GM04504 (cell line): ENCODE measurements at regions not wholly inside any gene's neighbourhood (a gene's known extent, or its start where the extent isn't known, plus 50 kb on each side); places are given as distances from the start of the nearest gene placed in this dataset.
"Not testable (repeated sequence)": the region's sequence is repeated elsewhere in the genome, so short reads cannot be mapped to it uniquely, and the experiment has no call there.

ENCODE experiments used
- DNase-seq: peaks from one replicate; pipeline ENCODE4 v3.0.0-alpha.2; 2012; ENCODE audit warnings: low read depth

- no peak for DNase-seq
Measured at GRCh38 chr2:203585516-203585915, 50.4 kb upstream of the RAPH1 start.

DNA sequence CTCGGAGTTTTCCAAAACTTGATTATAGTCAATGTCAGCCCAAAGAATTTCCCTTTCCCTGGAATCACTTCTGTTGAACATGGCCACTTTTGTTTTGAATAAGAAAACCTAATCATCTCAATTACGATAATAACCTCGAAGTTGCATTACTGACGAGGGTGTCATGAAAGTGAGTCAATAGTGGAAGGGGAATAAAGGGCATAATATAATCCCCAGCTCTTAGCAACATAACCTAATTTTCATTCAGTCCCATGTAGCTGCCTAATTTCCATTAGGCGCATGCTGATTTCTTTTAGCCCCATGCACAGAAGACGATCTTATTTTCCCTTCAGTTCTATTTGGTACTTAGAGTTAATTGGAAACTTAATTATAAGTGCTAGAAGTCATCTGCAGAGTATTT is 51.1 kb upstream of the RAPH1 start:
- DNase-seq = no peak

DNA sequence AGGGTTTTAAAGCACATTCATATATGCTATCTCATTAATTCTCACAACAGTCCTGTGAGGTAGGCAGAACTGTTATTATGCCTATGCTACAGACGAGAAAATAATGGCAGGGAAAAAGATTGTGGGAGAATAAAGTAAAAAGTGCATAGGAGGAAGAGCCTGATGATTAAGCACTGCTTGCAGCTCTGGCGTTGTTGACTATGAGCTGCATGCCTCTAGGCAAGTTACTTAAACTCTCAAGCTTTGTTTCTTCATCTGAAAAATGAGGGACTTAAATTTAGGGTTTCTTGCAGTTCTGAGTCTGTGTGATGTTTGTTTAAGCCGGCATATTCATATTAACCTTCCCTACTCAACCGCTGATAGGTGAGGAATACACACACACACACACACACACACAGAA is 51.6 kb upstream of the RAPH1 start:
- no peak for DNase-seq

GRCh38 chr2:203590496-203590895 is 55.4 kb upstream of the RAPH1 start:
- no peak for DNase-seq

DNA sequence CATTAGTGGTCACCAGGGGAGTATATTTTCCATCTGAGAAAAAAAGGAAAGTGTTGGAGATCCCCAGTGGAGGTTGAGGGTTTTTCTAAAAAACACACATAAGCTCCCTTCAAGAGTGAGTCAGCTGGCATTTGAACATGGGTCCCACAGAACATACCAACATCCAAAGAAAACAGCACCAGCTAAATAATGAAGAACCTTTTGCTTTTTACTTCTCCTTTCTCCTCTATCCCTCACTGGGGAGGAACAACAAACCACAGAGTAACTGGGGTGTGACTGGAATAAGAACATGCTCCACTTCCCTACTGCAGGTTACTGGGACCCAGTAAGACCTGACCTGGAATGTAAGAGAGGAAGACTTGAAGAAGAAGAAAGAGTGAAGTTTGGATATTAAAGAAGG is 56.5 kb upstream of the RAPH1 start:
- DNase-seq = no peak

GRCh38 chr2:203592470-203592869 is 57.4 kb upstream of the RAPH1 start:
- no peak for DNase-seq

DNA sequence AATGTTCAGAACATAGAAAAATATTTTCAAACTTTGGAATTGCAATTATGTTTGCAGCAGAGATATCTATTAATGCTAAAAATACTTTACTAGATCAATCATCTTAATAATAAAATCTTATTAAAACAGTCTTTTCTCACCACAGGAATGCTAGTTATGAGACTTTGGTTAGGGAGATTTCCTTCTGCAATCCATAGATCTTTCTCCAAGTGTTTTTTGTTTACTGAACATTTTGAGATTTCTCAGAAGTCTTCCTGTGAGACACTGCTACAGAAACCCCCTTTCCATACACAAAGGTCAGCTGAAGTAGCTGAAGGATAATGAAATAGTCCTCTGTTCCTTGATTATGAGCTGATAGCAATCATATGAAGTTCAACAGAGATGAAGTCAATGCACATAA is 59.4 kb upstream of the RAPH1 start:
- DNase-seq = no peak

DNA sequence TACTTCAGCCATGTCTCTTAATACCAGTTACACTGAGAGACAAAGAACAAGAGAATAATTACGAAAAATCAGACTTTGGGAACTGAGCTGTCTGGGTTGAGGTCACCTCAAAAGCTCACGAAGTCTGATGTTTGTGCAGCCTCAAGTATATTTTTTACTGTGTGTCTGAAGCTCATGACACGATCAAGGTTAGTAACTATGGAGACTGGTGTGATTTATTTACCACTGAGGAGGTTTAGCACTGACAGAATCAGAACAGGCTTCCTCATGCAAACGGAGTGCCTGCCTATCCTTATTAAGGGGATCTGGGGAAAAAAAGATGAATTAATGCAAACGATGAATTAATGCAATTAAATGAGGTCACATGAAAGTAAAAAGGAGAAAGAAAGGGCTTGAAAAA is 61.1 kb upstream of the RAPH1 start:
- no peak for DNase-seq

- DNase-seq = no peak
Measured at GRCh38 chr2:203599509-203599908, 64.4 kb upstream of the RAPH1 start.

DNA sequence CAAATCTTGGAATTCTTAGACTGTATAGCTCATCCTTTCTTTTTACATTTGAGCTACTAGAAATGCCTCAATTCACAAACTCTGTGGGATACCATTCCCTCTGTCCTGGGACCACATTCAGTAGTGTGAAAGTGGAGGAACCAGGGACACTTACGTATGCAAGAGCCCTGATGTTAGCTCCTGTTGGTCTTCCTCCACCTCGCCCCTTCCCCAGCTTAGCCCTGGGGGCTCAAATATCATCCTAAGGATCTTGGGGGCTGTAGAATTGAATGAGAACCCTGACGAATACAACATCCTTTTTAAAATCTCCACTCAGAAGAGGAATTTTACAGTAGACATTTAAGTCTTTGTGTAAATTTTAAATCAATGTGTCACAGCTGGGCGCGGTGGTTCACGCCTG is 65.2 kb upstream of the RAPH1 start:
- DNase-seq = no peak

DNA sequence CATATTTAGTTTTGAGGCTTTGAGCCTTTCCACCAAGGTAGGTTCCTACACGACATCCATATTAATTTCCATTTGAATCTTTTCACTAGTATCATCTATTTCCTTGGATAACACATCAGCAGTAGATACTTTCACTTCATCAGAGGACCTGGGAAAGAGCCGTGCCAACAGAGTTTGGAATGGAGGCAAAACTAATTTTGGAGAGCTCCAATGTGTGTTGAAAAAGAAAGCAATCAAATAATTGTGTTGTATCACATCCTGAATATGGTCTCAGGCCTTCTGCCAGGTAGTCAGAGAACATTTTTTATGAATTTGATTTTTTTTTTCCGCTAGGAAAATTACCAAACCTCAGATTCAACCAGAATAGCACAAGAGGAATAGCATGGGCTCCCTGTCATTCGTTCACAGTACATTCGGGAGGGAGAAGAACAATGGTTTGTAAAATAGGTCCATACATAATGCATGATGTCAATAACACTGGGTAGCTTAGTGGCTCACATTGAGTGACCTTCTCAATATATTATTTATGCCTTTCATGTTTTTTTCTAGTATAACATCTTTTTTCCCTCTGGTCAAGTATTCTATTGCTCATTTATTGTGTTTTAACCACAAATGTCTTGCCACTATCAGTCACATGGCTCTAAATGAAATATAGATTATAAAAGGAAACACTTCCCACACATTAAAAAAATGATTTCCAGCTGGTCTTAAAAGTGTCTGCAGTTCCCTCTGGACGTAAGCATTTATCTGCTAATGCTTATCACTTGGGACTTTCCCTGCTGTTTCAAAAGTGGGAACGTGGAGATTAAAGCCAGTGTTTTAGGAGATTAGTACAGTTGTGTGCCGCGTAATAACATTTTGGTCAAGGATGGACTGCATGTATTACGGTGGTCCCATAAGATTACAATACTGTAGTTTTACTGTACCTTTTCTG is 68.6 kb upstream of the RAPH1 start:
- DNase-seq = no peak

GRCh38 chr2:203605302-203605701 is 70.2 kb upstream of the RAPH1 start:
- no peak for DNase-seq

DNA sequence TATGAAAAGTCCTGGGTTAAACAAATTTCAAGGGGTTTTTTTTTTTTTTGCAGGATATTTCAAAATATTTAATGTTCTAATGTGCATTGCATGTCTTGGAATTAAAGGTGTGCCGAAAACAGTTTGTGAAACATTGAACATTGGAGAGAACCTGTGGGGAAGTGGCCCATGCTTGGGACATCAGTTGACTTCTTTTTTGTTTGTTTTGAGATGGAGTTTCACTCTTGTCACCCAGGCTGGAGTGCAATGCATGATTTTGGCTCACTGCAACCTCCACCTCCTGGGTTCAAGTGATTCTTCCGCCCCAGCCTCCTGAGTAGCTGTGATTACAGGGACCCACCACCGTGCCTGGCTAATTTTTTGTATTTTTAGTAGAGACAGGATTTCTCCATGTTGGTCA is 71.0 kb upstream of the RAPH1 start:
- no peak for DNase-seq

- no peak for DNase-seq
Measured at GRCh38 chr2:203610558-203610957, 75.5 kb upstream of the RAPH1 start.

GRCh38 chr2:203612246-203612645 is 77.1 kb upstream of the RAPH1 start:
- DNase-seq = no peak

DNA sequence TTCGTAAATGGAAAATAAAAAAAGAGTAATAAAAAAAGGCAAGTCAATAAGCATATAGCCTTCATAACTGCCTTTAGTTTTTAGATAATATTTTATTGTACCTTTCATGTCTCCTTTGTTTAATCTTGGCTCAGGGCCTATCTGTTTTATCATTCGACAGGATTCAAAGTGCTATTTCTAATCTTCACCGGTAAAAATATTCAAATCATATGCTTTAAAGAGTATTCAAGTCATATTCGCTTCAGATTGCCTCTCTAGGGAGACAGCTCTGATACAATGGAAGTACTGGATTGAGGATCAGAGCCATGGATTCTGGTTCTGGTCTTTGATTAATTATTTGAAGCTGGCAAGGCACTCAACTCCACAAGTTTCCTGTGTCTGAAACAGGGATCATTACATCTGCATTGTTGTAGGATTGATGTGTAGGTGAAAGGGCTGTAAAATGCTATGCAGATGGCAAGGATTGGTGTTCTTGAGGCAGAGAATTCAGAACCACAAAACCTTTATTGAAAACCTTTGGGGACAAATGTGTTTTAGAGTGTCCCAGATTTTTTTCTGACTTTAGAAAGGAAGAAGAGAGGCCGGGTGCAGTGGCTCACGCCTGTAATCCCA is 84.3 kb upstream of the RAPH1 start:
- DNase-seq = no peak

DNA sequence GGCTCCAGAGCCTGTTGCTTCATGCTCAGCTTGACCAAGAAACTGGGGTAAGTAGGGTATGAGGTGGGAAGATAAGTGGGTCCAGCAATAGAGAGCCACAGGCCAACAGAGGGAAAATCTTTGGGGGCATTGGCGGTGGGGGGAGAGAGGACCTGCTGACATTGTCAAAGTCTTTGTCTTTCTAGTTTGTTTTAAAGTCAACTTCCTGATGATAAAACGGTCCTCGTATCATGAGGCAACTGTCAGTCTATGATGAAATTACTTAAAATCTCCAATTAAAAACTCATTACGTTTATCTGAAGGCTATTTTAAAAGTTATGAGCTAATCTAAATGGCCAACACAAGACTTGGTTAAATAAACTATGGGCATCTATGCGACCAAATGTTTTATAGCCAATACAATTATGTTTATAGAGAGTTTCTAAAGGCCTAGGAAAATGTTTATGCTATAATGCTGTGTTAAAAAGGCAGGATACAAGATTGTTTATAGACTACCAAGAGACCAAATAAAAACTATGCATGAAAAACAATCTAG is 84.4 kb upstream of the CD28 start:
- DNase-seq = no peak

- DNase-seq = peak; percentile 90
Measured at GRCh38 chr2:203623096-203623495, 83.3 kb upstream of the CD28 start.

GRCh38 chr2:203623661-203624060 is 82.8 kb upstream of the CD28 start:
- no peak for DNase-seq

DNA sequence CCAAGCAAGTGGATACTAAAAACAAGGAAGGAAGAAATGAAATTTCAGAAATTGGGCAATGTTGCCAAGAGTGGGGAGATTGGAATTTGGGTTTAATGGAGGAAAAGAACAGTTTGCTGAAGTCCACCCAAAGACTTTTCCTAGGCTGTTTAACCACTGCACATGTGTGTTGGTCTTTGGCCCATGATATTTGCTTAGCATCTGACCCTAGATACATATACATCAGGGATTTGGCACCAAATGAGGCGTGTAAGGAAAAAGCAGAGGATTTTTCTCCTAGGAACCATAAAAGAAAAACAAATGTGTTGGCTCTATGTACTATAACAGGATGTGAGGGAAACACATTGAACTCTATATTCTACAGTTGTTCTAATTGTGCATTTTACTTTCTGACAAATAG is 80.7 kb upstream of the CD28 start:
- no peak for DNase-seq

GRCh38 chr2:203626247-203626646 is 80.2 kb upstream of the CD28 start:
- DNase-seq = not testable (repeated sequence)

DNA sequence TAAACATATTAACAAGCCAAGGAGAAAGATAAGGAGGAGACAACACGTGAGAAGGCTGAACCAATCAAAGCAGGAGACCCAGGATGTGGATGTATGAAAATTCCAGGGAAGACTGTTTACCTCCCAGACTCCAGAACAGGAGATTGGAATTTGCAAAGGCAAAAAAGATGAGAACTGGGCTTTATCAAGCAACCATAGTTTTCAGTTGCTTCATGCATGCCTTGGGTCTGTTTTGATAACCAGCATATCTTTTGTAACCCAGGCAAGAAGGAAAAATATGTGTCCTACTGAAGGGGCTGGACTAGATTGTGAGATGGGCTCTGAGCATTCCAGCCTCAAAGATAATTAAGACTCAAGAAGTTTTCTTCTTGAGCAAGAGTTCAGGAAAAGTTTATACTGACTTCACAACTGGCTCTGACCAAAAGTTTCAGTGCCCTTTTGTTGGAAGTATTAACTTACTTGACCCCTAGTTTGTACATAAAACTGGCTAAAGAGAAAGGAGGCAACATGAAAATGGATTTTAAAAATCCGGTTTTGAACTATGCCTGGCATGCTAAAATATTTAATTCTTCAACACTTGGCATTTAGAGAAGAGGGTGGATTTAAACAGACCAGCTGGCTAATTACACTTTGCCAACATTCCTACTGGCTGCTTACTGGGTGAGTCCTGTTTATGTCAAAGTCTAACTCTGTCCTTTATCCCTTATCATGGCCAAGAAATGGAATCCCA is 79.3 kb upstream of the CD28 start:
- DNase-seq = peak; percentile 51

GRCh38 chr2:203629699-203630098 is 76.7 kb upstream of the CD28 start:
- DNase-seq = no peak
